ENCODE measurements at regions not wholly inside any gene's neighbourhood (a gene's known extent, or its start where the extent isn't known, plus 50 kb on each side); places are given as distances from the start of the nearest gene placed in this dataset.
"Not testable (repeated sequence)": the region's sequence is repeated elsewhere in the genome, so short reads cannot be mapped to it uniquely, and the experiment has no call there.

DNA sequence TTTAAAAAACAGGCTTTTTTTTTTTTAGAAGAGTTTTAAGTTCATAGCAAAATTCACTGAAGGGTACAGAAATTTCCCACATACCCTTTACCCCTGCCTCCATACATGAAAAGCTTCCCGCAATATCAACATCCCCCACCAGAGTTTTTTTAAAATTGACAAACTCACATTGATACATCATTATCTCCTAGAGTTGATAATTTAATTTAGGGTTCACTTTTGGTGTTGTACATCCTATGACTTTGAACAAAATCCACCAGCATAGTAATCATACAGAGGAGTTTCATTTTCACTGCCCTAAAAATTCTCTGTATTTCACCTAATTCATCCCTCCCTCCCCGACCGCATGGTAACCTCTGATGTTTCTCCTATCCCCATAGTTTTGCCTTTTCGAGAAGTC, 53.6 kb upstream of the KCNK2 start:
- Mint-ChIP-seq H3K27me3 (ENCODE audit: insufficient read depth, low read depth) (no peaks in the 10 kb centered on the region), H3K27ac (no peak overlapping the region), H3K36me3 (no peaks in the 10 kb centered on the region), H3K4me3 (no peak overlapping the region), H3K4me1 (no peaks in the 10 kb centered on the region), H3K9me3 (no peaks in the 10 kb centered on the region)
- H3K27me3 ChIP-seq: no peaks in the 10 kb centered on the region
- no peak overlapping the region for H3K4me3 ChIP-seq
- H3K27ac ChIP-seq: no peak overlapping the region
- no peaks in the 10 kb centered on the region for H3K4me1 ChIP-seq
- TF ChIP-seq EZH2 (IDR thresholded peaks at IDR 0.05): no peak
- TF ChIP-seq, protein P1, sequence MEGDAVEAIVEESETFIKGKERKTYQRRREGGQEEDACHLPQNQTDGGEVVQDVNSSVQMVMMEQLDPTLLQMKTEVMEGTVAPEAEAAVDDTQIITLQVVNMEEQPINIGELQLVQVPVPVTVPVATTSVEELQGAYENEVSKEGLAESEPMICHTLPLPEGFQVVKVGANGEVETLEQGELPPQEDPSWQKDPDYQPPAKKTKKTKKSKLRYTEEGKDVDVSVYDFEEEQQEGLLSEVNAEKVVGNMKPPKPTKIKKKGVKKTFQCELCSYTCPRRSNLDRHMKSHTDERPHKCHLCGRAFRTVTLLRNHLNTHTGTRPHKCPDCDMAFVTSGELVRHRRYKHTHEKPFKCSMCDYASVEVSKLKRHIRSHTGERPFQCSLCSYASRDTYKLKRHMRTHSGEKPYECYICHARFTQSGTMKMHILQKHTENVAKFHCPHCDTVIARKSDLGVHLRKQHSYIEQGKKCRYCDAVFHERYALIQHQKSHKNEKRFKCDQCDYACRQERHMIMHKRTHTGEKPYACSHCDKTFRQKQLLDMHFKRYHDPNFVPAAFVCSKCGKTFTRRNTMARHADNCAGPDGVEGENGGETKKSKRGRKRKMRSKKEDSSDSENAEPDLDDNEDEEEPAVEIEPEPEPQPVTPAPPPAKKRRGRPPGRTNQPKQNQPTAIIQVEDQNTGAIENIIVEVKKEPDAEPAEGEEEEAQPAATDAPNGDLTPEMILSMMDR (IDR thresholded peaks at IDR 0.05): no peak
- TF ChIP-seq EZH2phosphoT487 (IDR thresholded peaks at IDR 0.05): no peak
- no peaks in the 10 kb centered on the region for H3F3A ChIP-seq (ENCODE audit: low read depth)
- H3K36me3 ChIP-seq: no peaks in the 10 kb centered on the region
- H3K9me3 ChIP-seq (ENCODE audit: low read depth): no peaks in the 10 kb centered on the region
- no peak overlapping the region for H2AFZ ChIP-seq (replicated peaks)
- no peaks in the 10 kb centered on the region for H4K20me1 ChIP-seq (ENCODE audit: low read depth)
- no peak for DNase-seq (ENCODE audit: low spot score)
- H3K9ac ChIP-seq: no peak overlapping the region
- no peaks in the 10 kb centered on the region for H3K79me2 ChIP-seq (ENCODE audit: low read depth)
- H3K4me2 ChIP-seq: no peak overlapping the region

- H3K4me3 Mint-ChIP-seq; H3K79me2 ChIP-seq (ENCODE audit: low read depth); H3K36me3 ChIP-seq; H4K20me1 ChIP-seq (ENCODE audit: low read depth); H3K4me2 ChIP-seq; H3K27ac Mint-ChIP-seq; H3K4me1 ChIP-seq; H3K27me3 Mint-ChIP-seq (ENCODE audit: insufficient read depth, low read depth); H3K27ac ChIP-seq; H3K27me3 ChIP-seq; H3K9me3 ChIP-seq (ENCODE audit: low read depth); H3F3A ChIP-seq (ENCODE audit: low read depth); H3K9me3 Mint-ChIP-seq; DNase-seq (ENCODE audit: low spot score); H3K36me3 Mint-ChIP-seq; H3K9ac ChIP-seq; H2AFZ ChIP-seq (replicated peaks); H3K4me3 ChIP-seq; H3K4me1 Mint-ChIP-seq: not testable (repeated sequence)
These were observed 52.0 kb upstream of the KCNK2 start for GRCh38 chr1:215030581-215030980.

GRCh38 chr1:215031392-215031791, 51.1 kb upstream of the KCNK2 start:
- no peaks in the 10 kb centered on the region for H3K9me3 ChIP-seq (ENCODE audit: low read depth)
- no peak overlapping the region for H3K4me3 Mint-ChIP-seq
- H3K9me3 Mint-ChIP-seq: no peaks in the 10 kb centered on the region
- H3K4me3 ChIP-seq: no peak overlapping the region
- H3K4me1 ChIP-seq: no peaks in the 10 kb centered on the region
- H3K27me3 ChIP-seq: no peaks in the 10 kb centered on the region
- no peak overlapping the region for H3K4me2 ChIP-seq
- H3K27me3 Mint-ChIP-seq (ENCODE audit: insufficient read depth, low read depth): no peaks in the 10 kb centered on the region
- no peak overlapping the region for H3K27ac ChIP-seq
- H3F3A ChIP-seq (ENCODE audit: low read depth): no peaks in the 10 kb centered on the region
- no peak overlapping the region for H2AFZ ChIP-seq (replicated peaks)
- H3K4me1 Mint-ChIP-seq: no peaks in the 10 kb centered on the region
- no peaks in the 10 kb centered on the region for H3K36me3 ChIP-seq
- no peak overlapping the region for H3K27ac Mint-ChIP-seq
- H3K9ac ChIP-seq: no peak overlapping the region
- DNase-seq (ENCODE audit: low spot score): no peak
- H3K36me3 Mint-ChIP-seq: no peaks in the 10 kb centered on the region
- TF ChIP-seq, protein P1 (IDR thresholded peaks at IDR 0.05): no peak
- no peak for TF ChIP-seq EZH2 (IDR thresholded peaks at IDR 0.05)
- TF ChIP-seq EZH2phosphoT487 (IDR thresholded peaks at IDR 0.05): no peak
- no peaks in the 10 kb centered on the region for H3K79me2 ChIP-seq (ENCODE audit: low read depth)
- no peaks in the 10 kb centered on the region for H4K20me1 ChIP-seq (ENCODE audit: low read depth)
